ENCODE measurements at regions not wholly inside any gene's neighbourhood (a gene's known extent, or its start where the extent isn't known, plus 50 kb on each side); places are given as distances from the start of the nearest gene placed in this dataset.
"Not testable (repeated sequence)": the region's sequence is repeated elsewhere in the genome, so short reads cannot be mapped to it uniquely, and the experiment has no call there.

- H3K9me3 ChIP-seq (ENCODE audit: control insufficient read depth in 4 of 4, low read length in 3 of 4) = no peaks in the 10 kb centered on the region
- H3K4me1 ChIP-seq (ENCODE audit: control insufficient read depth in 4 of 4, insufficient read depth in 4 of 4, low read length in 3 of 4) = no peaks in the 10 kb centered on the region
- H3K27ac ChIP-seq (ENCODE audit: low read depth in 1 of 2, low read length in 2 of 2) = no peak overlapping the region
- no peaks in the 10 kb centered on the region for H3K36me3 ChIP-seq (ENCODE audit: control insufficient read depth in 4 of 4, insufficient read depth in 3 of 4, low read depth in 1 of 4, low read length in 3 of 4)
- DNase-seq (ENCODE audit: low spot score) = no peak
- H3K27me3 ChIP-seq (ENCODE audit: control insufficient read depth in 4 of 4, insufficient read depth in 4 of 4, low read length in 3 of 4) = peaks cover 0 to 3% (median 0%) of the 10 kb centered on the region in 4 donors
- WGBS = 80% methylated on average over 7 of the region's 7 CpGs
- H3K9ac ChIP-seq (ENCODE audit: low read depth in 1 of 2, low read length in 2 of 2) = no peak overlapping the region
- no peak overlapping the region for H3K4me3 ChIP-seq (ENCODE audit: low read depth in 1 of 3, low read length in 3 of 3)
- TF ChIP-seq REST (IDR thresholded peaks at IDR 0.05) = no peak
- TF ChIP-seq HNF4A (conservative IDR thresholded peaks at IDR 0.05) = no peak
- TF ChIP-seq ATF3 (IDR thresholded peaks at IDR 0.05) = no peak
- no peak for TF ChIP-seq ZBTB33 (IDR thresholded peaks at IDR 0.05)
- TF ChIP-seq JUND (IDR thresholded peaks at IDR 0.05) = no peak
- TF ChIP-seq SP1 (IDR thresholded peaks at IDR 0.05) = no peak
- no peak for TF ChIP-seq NR2F2 (IDR thresholded peaks at IDR 0.05)
Observed at GRCh38 chr6:176766-177165, 115.5 kb upstream of the DUSP22 start.

GRCh38 chr6:178119-178518 lies 114.2 kb upstream of the DUSP22 start:
- TF ChIP-seq RXRA (IDR thresholded peaks at IDR 0.05) = no peak
- no peak for TF ChIP-seq NR2F2 (IDR thresholded peaks at IDR 0.05)
- no peak for TF ChIP-seq SP1 (IDR thresholded peaks at IDR 0.05)
- TF ChIP-seq REST (IDR thresholded peaks at IDR 0.05) = no peak
- no peak for TF ChIP-seq HNF4G (IDR thresholded peaks at IDR 0.05)
- no peak for TF ChIP-seq ZBTB33 (IDR thresholded peaks at IDR 0.05)
- Histone ChIP-seq H3K27me3 (ENCODE audit: control insufficient read depth in 4 of 4, insufficient read depth in 4 of 4, low read length in 3 of 4) (peaks cover 0 to 3% (median 0%) of the 10 kb centered on the region in 4 donors), H3K36me3 (ENCODE audit: control insufficient read depth in 4 of 4, insufficient read depth in 3 of 4, low read depth in 1 of 4, low read length in 3 of 4) (no peaks in the 10 kb centered on the region), H3K27ac (ENCODE audit: low read depth in 1 of 2, low read length in 2 of 2) (no peak overlapping the region), H3K4me1 (ENCODE audit: control insufficient read depth in 4 of 4, insufficient read depth in 4 of 4, low read length in 3 of 4) (no peaks in the 10 kb centered on the region), H3K9ac (ENCODE audit: low read depth in 1 of 2, low read length in 2 of 2) (no peak overlapping the region), H3K9me3 (ENCODE audit: control insufficient read depth in 4 of 4, low read length in 3 of 4) (no peaks in the 10 kb centered on the region), H3K4me3 (ENCODE audit: low read depth in 1 of 3, low read length in 3 of 3) (no peak overlapping the region)
- 93% methylated on average over 11 of the region's 11 CpGs for WGBS
- no peak for DNase-seq (ENCODE audit: low spot score)

- H3K4me1 ChIP-seq (ENCODE audit: control insufficient read depth in 4 of 4, insufficient read depth in 4 of 4, low read length in 3 of 4); H3K9ac ChIP-seq (ENCODE audit: low read depth in 1 of 2, low read length in 2 of 2); DNase-seq (ENCODE audit: low spot score); H3K36me3 ChIP-seq (ENCODE audit: control insufficient read depth in 4 of 4, insufficient read depth in 3 of 4, low read depth in 1 of 4, low read length in 3 of 4); H3K4me3 ChIP-seq (ENCODE audit: low read depth in 1 of 3, low read length in 3 of 3); H3K9me3 ChIP-seq (ENCODE audit: control insufficient read depth in 4 of 4, low read length in 3 of 4); H3K27ac ChIP-seq (ENCODE audit: low read depth in 1 of 2, low read length in 2 of 2); H3K27me3 ChIP-seq (ENCODE audit: control insufficient read depth in 4 of 4, insufficient read depth in 4 of 4, low read length in 3 of 4): not testable (repeated sequence)
- WGBS = 88% methylated on average over 5 of the region's 5 CpGs
Observed at GRCh38 chr6:178929-179328, 113.4 kb upstream of the DUSP22 start.

All from liver (tissue), 7 donors.